GM18502 (cell line): ENCODE measurements at regions not wholly inside any gene's neighbourhood (a gene's known extent, or its start where the extent isn't known, plus 50 kb on each side); places are given as distances from the start of the nearest gene placed in this dataset.

Experiments used
- ATAC-seq: cut with Tn5 transposase; IDR thresholded peaks from one replicate; pipeline ENCODE4 v1.9.1; 2021; ENCODE audit warnings: mild to moderate bottlenecking; ENCODE audit not compliant: unreplicated experiment, poor library complexity

GRCh38 chr6:56407883-56408410 is 160.6 kb upstream of the COL21A1 start:
- ATAC-seq = no peak

GRCh38 chr6:56406276-56407269 is 159.2 kb upstream of the COL21A1 start:
- ATAC-seq = peak; percentile 72

GRCh38 chr6:56404599-56404998 is 157.2 kb upstream of the COL21A1 start:
- ATAC-seq = no peak

GRCh38 chr6:56403745-56404144 is 156.4 kb upstream of the COL21A1 start:
- no peak for ATAC-seq

- no peak for ATAC-seq
Observed at GRCh38 chr6:56401477-56402070, 154.2 kb upstream of the COL21A1 start.

- no peak for ATAC-seq
Observed at GRCh38 chr6:56400273-56400672, 152.9 kb upstream of the COL21A1 start.

GRCh38 chr6:56399672-56400263 is 152.4 kb upstream of the COL21A1 start:
- ATAC-seq = no peak

GRCh38 chr6:56399250-56399671 is 151.9 kb upstream of the COL21A1 start:
- no peak for ATAC-seq

- ATAC-seq = no peak
Observed at GRCh38 chr6:56396435-56396834, 149.1 kb upstream of the COL21A1 start.

GRCh38 chr6:56393615-56394612 is 146.5 kb upstream of the COL21A1 start:
- no peak for ATAC-seq

- no peak for ATAC-seq
Observed at GRCh38 chr6:56388415-56388755, 141.0 kb upstream of the COL21A1 start.

- no peak for ATAC-seq
Observed at GRCh38 chr6:56387621-56388414, 140.4 kb upstream of the COL21A1 start.

GRCh38 chr6:56386717-56387116 is 139.3 kb upstream of the COL21A1 start:
- ATAC-seq = no peak

GRCh38 chr6:56385981-56386593 is 138.7 kb upstream of the COL21A1 start:
- no peak for ATAC-seq

GRCh38 chr6:56383160-56383559 is 135.8 kb upstream of the COL21A1 start:
- ATAC-seq = no peak

- no peak for ATAC-seq
Observed at GRCh38 chr6:56382416-56382940, 135.1 kb upstream of the COL21A1 start.

- no peak for ATAC-seq
Observed at GRCh38 chr6:56381801-56382251, 134.4 kb upstream of the COL21A1 start.

GRCh38 chr6:56380476-56380875 is 133.1 kb upstream of the COL21A1 start:
- ATAC-seq = no peak
